Fibroblast of lung (primary cell): ENCODE measurements at regions not wholly inside any gene's neighbourhood (a gene's known extent, or its start where the extent isn't known, plus 50 kb on each side); places are given as distances from the start of the nearest gene placed in this dataset.

Source experiments
- CTCF ChIP-seq, 2 donors: IDR thresholded peaks in 1 of 2; conservative IDR thresholded peaks in 1 of 2; 1 replicate in 1 of 2; 2 replicates in 1 of 2; pipeline ENCODE4 v1.5.1; 2011 to 2012; ENCODE audit warnings: low read length in 2 of 2, control low read depth in 1 of 2, inconsistent platforms in 1 of 2, low read depth in 1 of 2, mild to moderate bottlenecking in 1 of 2
- EZH2 ChIP-seq: IDR thresholded peaks from 2 replicates; pipeline ENCODE4 v1.5.1; 2012; ENCODE audit warnings: low read length, control low read depth, mild to moderate bottlenecking; ENCODE audit errors: missing control alignments

- no peak for TF ChIP-seq CTCF (conservative IDR thresholded peaks at IDR 0.05 in 1 of 2, IDR thresholded peaks at IDR 0.05 in 1 of 2; ENCODE audit: low read depth in 1 of 2, low read length in 2 of 2)
- no peak for TF ChIP-seq EZH2
Measured at GRCh38 chr3:193991666-193992424, 144.1 kb upstream of the HES1 start.
